ENCODE measurements at regions not wholly inside any gene's neighbourhood (a gene's known extent, or its start where the extent isn't known, plus 50 kb on each side); places are given as distances from the start of the nearest gene placed in this dataset.

DNA sequence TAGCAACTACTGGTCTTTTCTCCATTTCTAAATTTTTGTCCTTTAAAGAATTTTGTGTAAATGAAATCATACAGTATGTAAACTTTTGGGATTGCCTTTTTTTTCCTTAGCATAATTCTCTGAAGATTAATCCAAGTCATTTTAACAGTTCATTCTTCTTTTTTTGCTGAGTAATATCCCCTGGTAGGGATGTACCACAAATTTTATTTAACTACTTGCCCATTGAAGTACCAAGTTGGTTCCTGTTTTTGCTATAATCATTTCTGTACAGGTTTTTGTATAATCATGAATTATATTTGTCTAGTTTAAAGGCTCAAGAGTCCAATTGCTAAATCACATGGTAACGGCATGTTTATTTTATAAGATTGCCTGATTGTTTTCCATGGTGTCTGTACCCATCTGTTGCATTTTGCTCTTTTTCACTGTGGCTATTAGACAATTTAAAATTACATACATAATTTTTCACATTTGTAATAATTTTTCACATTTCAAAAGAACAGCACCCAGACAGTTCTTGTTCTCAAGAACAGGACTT lies 891.1 kb downstream of the USP25 start:
- no peak for TF ChIP-seq CTCF (IDR thresholded peaks at IDR 0.05)
- no peak for TF ChIP-seq POLR2A (IDR thresholded peaks at IDR 0.05)
